HG02852 (cell line): ENCODE measurements at regions not wholly inside any gene's neighbourhood (a gene's known extent, or its start where the extent isn't known, plus 50 kb on each side); places are given as distances from the start of the nearest gene placed in this dataset.

Experiments used
- ATAC-seq: cut with Tn5 transposase; IDR thresholded peaks from one replicate; pipeline ENCODE4 v1.9.1; 2021; ENCODE audit warnings: mild to moderate bottlenecking, moderate library complexity; ENCODE audit not compliant: unreplicated experiment

DNA sequence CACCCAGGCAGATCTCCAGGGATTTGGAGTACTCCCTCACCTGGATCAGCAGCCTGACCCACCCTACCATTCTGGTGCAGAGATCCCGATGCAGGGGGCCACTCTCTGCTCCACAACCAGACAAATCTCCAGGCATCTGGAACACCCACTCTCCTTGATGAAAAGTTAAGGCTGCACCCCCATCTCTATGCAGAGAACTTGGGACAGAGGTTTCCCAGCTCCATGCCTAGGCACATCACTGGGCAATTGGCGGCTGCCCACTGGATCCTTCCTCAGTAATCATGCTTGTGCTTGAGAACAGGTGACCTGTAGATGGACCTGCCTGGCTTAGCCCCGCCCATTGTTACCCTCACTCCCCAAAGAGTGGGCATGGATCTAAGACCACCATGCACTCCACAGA is 624.9 kb downstream of the CBLN2 start:
- ATAC-seq, result no peak

GRCh38 chr18:71913641-71914040 is 630.5 kb downstream of the CBLN2 start:
- no peak for ATAC-seq

DNA sequence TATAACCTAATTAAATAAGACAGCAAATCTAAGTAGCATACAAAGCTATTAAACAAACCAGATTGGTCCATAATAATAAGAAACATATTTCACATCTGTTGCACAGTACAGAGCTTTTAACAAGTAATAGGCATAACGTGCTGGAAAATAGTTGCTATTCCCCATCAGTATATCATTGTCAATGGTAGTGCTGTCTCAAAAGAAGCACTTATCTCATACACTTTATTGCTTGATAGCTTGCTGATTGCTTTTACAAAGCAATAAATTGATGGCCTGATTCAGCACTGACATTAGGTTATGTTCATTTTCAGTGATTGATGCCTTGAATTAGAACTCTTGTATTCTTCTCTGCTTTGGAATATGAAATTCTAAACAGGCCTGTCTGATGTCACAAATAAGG is 641.7 kb downstream of the CBLN2 start:
- no peak for ATAC-seq

GRCh38 chr18:71899707-71900472 is 644.3 kb downstream of the CBLN2 start:
- no peak for ATAC-seq

DNA sequence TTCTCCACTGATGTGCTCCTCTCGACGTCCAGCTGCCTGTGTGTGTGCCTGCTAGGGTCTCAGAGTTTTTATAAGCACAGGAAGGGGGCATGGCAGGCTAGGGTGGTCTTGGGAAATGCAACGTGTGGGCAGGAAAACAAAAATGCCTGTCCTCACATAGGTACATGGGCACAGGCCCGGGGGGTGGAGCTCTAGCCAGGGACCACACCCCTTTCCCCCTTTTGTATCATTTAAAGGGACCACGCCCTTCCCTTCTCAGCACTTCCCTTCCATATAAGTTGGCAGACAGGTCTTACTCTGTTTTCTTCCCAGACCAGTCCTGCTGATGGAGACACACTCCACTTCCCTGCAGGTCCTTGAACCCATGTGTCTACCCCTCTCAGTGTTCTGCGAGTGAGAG is 645.0 kb downstream of the CBLN2 start:
- ATAC-seq, result no peak

DNA sequence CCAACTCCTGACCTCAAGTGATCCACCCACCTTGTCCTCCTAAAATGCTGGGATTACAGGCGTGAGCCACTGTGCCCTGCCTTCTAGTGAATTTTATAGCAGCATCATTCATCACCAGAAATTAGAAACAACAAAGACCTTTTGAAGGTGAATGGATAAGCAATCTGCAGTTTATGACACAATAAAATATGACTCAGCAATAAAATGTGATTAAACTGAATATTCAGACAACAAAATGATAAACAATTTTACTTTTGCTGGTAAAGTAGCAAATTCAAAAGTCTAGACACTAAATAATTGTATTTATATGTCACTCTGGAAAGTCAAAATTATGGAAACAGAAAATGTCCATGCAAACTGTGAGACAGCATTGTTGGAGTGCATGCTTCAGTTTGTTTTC is 656.6 kb downstream of the CBLN2 start:
- no peak for ATAC-seq

GRCh38 chr18:71878226-71878625 is 665.9 kb downstream of the CBLN2 start:
- no peak for ATAC-seq

DNA sequence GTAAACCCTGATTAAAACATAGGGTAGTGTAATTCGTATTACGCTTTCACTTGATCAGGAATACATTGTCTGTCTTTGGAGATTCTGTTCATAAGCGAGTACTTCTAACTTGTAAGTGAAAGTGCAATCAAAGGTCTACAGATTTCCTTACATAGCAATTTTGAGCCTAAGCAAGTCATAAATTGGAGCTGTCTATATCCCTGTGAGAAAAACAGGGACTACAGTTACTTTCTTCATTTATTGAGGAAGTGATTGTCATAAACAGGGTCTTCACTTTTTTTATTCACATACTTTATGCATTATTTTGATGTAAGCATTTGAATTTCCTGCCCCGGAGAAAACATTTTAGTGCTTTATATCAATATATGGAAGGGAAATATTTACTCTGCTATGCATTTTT is 670.4 kb downstream of the CBLN2 start:
- no peak for ATAC-seq

GRCh38 chr18:71865888-71866287 is 678.3 kb downstream of the CBLN2 start:
- no peak for ATAC-seq

- ATAC-seq, result no peak
These were observed 693.5 kb downstream of the CBLN2 start for GRCh38 chr18:71850602-71851001.

GRCh38 chr18:71849407-71849806 is 694.7 kb downstream of the CBLN2 start:
- ATAC-seq, result no peak

- no peak for ATAC-seq
These were observed 697.4 kb downstream of the CBLN2 start for GRCh38 chr18:71846716-71847115.

GRCh38 chr18:71844814-71845213 is 699.3 kb downstream of the CBLN2 start:
- no peak for ATAC-seq

DNA sequence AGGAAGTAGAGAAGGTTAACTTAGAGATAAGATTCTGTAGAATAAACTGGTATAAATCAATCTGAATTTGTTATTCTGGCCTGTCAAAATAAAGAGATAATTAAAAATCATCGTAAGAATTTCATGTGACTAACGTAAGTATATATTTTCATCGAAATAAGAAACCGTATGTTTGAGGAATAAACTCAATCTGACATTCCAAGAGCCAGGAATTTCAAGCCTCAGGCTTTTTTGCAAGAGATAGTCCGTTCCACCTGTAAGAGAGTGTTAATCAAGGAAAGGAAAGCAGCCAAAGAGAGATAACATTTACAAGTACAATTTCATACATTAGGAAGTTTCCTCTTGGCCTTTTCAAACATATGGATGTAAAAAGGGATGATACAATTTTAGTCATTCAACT is 701.5 kb downstream of the CBLN2 start:
- no peak for ATAC-seq

DNA sequence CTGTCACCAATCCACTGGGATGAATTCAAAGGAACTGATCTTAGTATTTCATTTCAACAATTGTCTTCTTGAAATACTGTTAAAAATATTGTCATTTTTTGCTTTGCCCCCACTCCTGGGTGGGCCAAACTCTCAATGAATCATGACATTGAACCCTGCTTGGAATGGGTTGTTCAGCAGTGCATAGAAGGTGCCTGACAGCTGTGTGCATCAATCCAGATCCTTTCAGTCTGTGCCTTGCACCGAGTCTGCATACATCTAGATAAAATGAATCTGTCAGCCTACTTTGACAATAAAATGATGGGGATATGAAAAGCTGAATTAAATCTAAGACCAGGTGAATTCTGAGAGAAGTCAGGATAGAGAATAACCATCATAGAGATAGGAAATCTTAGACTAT is 706.6 kb downstream of the CBLN2 start:
- ATAC-seq, result no peak

DNA sequence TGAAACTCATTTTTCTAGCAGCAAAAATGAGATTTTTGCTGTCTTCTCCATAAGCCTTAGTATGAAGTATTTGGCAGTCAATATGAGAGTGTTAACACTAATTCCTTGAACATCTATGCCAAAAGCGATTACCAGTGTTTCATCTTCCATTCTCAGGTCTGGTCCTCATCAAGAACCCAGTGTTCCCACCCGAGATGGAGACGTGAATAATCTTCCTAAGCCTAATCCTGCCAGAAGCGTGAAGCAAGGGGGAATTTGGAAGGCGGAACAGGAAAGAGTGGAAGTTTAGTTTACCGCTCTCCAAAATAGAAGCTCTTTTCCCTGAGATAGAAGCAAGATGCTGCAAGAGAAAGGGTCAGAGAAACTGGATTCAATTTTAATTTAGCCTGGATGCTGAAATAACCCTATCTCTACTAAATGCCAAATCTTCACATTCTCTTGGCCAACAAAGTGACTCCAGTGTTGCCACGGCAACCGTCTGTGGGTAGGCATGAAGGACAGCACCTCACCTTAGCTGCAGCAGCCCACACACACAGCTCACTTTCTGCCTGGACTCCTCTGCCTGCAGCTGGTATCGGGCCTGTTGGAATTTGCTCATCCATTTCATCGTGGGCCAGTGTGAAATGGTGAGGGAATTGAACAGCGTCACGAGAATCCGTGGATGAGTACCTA is 711.1 kb downstream of the CBLN2 start:
- ATAC-seq, result no peak

DNA sequence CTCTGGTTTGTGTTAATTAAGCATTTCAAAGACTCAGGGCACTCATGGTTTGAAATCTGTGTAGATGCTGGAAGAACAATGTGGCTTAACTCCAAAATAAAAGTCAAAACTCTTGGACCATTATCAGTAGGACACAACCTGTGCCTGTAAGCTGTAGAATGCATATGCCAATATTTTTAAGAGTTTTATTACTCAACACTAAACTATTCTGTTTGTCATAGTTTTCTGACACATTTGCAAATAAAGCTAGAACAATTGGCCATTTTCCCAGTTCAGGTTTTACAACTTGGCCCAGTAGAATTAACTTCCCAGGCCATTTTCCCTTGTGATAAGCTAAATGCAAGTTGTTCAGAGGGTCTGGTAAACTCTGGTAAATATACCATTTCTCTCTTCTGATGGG is 713.1 kb downstream of the CBLN2 start:
- ATAC-seq, result no peak

- ATAC-seq, result no peak
These were observed 716.8 kb downstream of the CBLN2 start for GRCh38 chr18:71827301-71827700.

DNA sequence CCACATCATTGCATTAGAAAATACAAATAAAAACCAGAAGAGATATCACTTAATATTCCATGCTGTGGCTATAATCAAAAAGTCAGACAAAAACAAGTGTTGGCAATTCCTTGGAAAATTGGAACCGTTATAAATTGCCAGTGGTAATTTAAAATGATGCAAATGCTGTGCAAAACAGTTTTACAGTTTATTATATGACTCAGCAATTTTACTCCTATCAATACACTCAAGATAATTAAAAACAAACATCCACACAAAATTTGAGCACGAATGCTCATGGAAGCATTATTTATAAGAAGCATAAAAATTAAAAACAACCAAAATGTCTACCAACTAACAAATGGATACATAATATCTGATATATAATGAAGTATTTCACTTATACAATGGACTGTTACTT is 728.8 kb downstream of the CBLN2 start:
- ATAC-seq, result no peak

DNA sequence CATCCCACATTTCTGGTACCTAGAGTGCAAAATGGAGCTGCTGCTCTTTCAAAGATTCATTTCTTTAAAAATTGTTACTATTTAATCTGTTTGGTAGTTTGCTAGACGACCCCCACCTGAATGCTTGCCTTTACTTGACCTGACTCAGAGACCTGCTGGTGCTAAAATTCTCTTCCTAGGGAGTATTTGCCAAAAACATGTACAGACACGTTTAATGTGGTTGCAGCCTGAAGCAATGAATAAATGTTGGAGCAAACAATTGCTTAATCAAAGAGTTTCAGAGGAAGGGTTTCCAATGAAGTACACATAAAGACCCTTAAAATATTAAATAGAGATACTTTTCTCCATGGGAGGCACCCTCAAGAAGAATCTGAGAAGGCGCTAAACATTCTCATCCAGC is 734.4 kb downstream of the CBLN2 start:
- ATAC-seq, result no peak

DNA sequence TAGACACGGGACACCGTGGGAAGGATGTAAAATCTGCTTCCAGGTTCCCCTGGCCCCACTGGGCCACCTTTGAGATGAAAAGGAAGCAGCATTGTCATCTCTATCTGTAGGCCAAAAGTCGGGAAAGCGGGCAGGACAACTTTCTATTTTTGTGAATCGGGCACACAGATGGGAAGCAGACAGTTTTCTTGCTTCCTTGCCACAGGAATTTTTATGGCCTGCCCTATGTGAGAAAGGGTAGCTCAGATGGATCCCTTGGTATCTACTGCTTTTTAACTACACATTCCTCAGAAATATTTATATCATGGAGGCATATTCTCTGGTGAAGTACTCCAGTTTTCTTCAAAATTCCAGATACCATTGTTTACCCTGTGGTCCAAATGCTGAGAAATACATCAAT is 735.5 kb downstream of the CBLN2 start:
- no peak for ATAC-seq

DNA sequence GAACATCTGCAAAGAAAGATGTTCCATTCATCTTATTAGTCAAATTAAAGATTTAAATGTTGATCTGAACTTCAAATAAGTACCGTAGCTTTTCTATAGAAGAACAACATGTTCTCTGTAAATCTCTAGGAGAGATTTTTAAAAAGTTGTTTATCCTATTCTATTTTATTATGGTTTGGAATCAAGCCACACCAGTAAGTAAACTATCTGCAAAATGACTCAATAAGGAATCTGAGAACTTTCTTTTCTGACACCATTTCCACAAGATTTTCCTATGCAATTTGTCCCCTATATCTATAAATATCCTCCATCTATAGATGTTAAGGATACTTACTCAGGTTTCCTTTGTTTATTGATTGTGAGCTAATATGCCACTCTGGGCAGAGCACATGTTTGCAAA is 736.6 kb downstream of the CBLN2 start:
- no peak for ATAC-seq
